ENCODE measurements at regions not wholly inside any gene's neighbourhood (a gene's known extent, or its start where the extent isn't known, plus 50 kb on each side); places are given as distances from the start of the nearest gene placed in this dataset.

DNA sequence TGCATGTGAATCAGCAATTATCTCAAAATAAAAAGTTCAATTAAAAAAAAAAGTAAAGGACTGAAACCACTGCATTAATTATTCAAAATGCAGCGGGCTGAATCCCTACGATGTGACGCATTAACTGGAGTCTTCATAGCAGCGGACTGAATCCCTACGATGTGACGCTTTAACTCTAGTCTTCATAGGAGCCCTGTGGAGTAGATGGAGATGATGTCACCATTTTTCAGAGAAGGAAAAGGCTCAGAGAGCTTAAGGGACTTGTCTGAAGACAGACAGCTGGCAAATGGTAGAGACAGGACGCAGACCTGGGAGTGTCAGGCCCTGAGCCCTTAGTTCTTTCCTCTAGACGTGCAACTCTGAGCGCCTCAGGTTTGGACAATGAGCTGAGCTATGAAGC lies 168.0 kb upstream of the MYL2 start:
- no peak for DNase-seq (ENCODE audit: extremely low spot score, unreplicated experiment)
- H3K4me1 Mint-ChIP-seq (ENCODE audit: unreplicated experiment), result no peaks in the 10 kb centered on the region
- no peaks in the 10 kb centered on the region for H3K9me3 Mint-ChIP-seq (ENCODE audit: unreplicated experiment)
- peaks cover 15% of the 10 kb centered on the region for H3K27me3 Mint-ChIP-seq (ENCODE audit: unreplicated experiment)
- TF ChIP-seq, protein P1, sequence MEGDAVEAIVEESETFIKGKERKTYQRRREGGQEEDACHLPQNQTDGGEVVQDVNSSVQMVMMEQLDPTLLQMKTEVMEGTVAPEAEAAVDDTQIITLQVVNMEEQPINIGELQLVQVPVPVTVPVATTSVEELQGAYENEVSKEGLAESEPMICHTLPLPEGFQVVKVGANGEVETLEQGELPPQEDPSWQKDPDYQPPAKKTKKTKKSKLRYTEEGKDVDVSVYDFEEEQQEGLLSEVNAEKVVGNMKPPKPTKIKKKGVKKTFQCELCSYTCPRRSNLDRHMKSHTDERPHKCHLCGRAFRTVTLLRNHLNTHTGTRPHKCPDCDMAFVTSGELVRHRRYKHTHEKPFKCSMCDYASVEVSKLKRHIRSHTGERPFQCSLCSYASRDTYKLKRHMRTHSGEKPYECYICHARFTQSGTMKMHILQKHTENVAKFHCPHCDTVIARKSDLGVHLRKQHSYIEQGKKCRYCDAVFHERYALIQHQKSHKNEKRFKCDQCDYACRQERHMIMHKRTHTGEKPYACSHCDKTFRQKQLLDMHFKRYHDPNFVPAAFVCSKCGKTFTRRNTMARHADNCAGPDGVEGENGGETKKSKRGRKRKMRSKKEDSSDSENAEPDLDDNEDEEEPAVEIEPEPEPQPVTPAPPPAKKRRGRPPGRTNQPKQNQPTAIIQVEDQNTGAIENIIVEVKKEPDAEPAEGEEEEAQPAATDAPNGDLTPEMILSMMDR (IDR thresholded peaks at IDR 0.05), result no peak
- no peak overlapping the region for H3K27ac Mint-ChIP-seq (ENCODE audit: unreplicated experiment)
- H3K36me3 Mint-ChIP-seq (ENCODE audit: unreplicated experiment), result no peaks in the 10 kb centered on the region
- H3K4me3 Mint-ChIP-seq (ENCODE audit: unreplicated experiment), result no peak overlapping the region

DNA sequence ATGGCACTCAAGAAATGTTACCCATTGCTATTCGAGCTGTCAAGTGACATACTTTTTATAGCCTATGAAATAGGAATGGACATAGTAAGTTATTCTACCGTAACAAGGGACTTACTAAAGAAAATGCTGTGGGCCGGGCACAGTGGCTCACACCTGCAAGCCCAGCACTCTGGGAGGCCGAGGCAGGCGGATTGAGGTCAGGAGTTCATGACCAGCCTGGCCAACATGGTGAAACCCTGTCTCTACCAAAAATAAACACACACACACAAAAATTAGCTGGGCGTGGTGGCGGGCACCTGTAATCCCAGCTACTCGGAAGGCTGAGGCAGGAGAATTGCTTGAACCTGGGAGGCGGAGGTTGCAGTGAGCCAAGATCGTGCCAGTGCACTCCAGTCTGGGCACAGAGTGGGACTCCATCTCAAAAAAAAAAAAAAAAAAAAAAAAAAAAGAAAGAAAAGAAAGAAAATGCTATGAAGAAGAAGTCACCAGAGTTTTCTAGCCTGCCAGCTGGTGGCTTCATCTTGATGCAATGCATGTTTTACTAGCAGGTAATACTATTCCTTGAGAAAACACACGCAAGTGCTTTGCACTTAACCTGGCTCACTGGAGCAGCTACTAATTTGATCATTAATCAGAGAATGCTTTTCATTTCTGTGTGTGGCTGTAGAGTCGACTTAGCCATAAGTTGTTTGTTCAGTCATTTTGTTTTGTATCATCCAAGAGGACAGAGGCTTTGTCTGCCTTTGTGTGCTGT lies 166.7 kb upstream of the MYL2 start:
- Mint-ChIP-seq H3K27me3 (ENCODE audit: unreplicated experiment) (peaks cover 17% of the 10 kb centered on the region), H3K27ac (ENCODE audit: unreplicated experiment) (no peak overlapping the region), H3K36me3 (ENCODE audit: unreplicated experiment) (no peaks in the 10 kb centered on the region), H3K9me3 (ENCODE audit: unreplicated experiment) (no peaks in the 10 kb centered on the region), H3K4me3 (ENCODE audit: unreplicated experiment) (no peak overlapping the region), H3K4me1 (ENCODE audit: unreplicated experiment) (no peaks in the 10 kb centered on the region)
- TF ChIP-seq, protein P1 (IDR thresholded peaks at IDR 0.05), result no peak
- no peak for DNase-seq (ENCODE audit: extremely low spot score, unreplicated experiment)

DNA sequence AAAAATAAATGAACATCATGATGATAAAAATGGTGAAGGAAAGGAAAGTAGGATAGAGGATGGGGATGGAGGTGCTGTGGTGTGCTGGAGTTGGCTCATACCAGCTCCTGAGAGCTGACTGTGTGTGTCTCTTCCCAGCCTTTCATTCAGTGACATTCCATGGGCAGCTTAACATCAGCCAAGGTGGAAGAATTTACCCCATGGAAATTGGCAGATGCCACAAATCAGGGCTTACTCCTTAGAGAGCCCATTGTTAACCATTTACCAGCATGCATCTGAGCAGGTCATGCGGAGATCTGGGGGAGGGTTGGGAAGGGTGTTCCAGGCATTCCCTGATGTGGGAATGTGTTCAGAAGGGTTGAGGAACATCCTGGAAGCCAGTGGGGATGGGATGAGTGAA lies 164.7 kb upstream of the MYL2 start:
- no peak overlapping the region for H3K4me3 Mint-ChIP-seq (ENCODE audit: unreplicated experiment)
- peaks cover 20% of the 10 kb centered on the region for H3K27me3 Mint-ChIP-seq (ENCODE audit: unreplicated experiment)
- TF ChIP-seq, protein P1 (IDR thresholded peaks at IDR 0.05), result no peak
- H3K9me3 Mint-ChIP-seq (ENCODE audit: unreplicated experiment), result no peaks in the 10 kb centered on the region
- H3K4me1 Mint-ChIP-seq (ENCODE audit: unreplicated experiment), result no peaks in the 10 kb centered on the region
- no peak overlapping the region for H3K27ac Mint-ChIP-seq (ENCODE audit: unreplicated experiment)
- no peaks in the 10 kb centered on the region for H3K36me3 Mint-ChIP-seq (ENCODE audit: unreplicated experiment)
- no peak for DNase-seq (ENCODE audit: extremely low spot score, unreplicated experiment)

DNA sequence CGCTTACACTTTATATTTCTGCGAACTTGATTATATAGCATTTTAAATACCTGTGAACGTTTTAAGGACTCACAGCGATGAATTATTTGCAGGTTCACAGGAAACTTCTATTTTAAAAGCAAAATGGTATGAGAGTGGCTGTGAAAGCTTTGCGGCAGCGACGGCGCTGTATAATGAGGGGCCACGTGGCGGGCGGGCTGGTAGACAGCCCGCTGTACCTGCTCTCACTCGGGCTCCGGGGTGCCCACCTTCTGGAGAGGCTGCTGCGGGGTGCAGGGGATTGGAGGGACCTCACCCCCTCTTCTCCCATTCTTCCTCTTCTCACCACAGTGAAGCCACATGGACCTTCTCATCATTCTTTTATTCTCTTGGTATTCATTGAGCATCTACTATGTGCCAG lies 164.2 kb upstream of the MYL2 start:
- no peak overlapping the region for H3K4me3 Mint-ChIP-seq (ENCODE audit: unreplicated experiment)
- DNase-seq (ENCODE audit: extremely low spot score, unreplicated experiment), result no peak
- no peak overlapping the region for H3K27ac Mint-ChIP-seq (ENCODE audit: unreplicated experiment)
- H3K27me3 Mint-ChIP-seq (ENCODE audit: unreplicated experiment), result peaks cover 20% of the 10 kb centered on the region
- no peaks in the 10 kb centered on the region for H3K9me3 Mint-ChIP-seq (ENCODE audit: unreplicated experiment)
- TF ChIP-seq, protein P1 (IDR thresholded peaks at IDR 0.05), result no peak
- H3K4me1 Mint-ChIP-seq (ENCODE audit: unreplicated experiment), result no peaks in the 10 kb centered on the region
- H3K36me3 Mint-ChIP-seq (ENCODE audit: unreplicated experiment), result no peaks in the 10 kb centered on the region

DNA sequence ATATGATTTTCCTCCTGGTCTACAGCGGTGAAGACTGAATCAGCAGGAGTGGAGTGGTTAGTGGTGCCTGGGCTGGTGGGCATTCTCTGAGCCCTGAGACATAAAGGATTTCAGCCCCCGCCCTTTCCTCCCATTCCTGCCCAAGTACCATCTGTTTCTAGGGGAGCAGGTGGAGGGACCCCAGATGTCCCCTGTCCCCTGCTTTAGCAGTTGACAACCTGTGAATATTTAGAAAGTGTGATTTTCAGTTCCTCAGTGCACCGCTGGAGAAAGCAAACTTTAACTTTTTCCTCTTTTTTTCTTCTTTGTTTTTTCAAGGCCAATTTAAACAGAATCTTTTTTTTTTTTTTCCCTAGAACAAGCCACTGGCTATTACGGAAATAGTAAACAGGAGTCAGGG lies 163.8 kb upstream of the MYL2 start:
- no peak for DNase-seq (ENCODE audit: extremely low spot score, unreplicated experiment)
- Mint-ChIP-seq H3K27me3 (ENCODE audit: unreplicated experiment) (peaks cover 17% of the 10 kb centered on the region), H3K4me3 (ENCODE audit: unreplicated experiment) (no peak overlapping the region), H3K27ac (ENCODE audit: unreplicated experiment) (no peak overlapping the region), H3K36me3 (ENCODE audit: unreplicated experiment) (no peaks in the 10 kb centered on the region), H3K9me3 (ENCODE audit: unreplicated experiment) (no peaks in the 10 kb centered on the region), H3K4me1 (ENCODE audit: unreplicated experiment) (no peaks in the 10 kb centered on the region)
- TF ChIP-seq, protein P1 (IDR thresholded peaks at IDR 0.05), result no peak

Data from osteocyte (in vitro differentiated cells).